GM12873 (cell line): ENCODE measurements at regions not wholly inside any gene's neighbourhood (a gene's known extent, or its start where the extent isn't known, plus 50 kb on each side); places are given as distances from the start of the nearest gene placed in this dataset.

Source experiments
- CTCF ChIP-seq: IDR thresholded peaks from 2 replicates; pipeline ENCODE4 v1.5.1; 2012; ENCODE audit warnings: low read depth, mild to moderate bottlenecking, moderate library complexity, low read length, control low read depth; ENCODE audit not compliant: insufficient read depth; ENCODE audit errors: missing control alignments

- TF ChIP-seq CTCF = no peak
These were observed 352.5 kb downstream of the MAFB start for GRCh38 chr20:40336533-40336932.

GRCh38 chr20:40335901-40336351 is 353.1 kb downstream of the MAFB start:
- no peak for TF ChIP-seq CTCF

- no peak for TF ChIP-seq CTCF
These were observed 353.6 kb downstream of the MAFB start for GRCh38 chr20:40335437-40335836.

- no peak for TF ChIP-seq CTCF
These were observed 355.4 kb downstream of the MAFB start for GRCh38 chr20:40333591-40333990.

GRCh38 chr20:40331807-40332560 is 357.1 kb downstream of the MAFB start:
- TF ChIP-seq CTCF = no peak

- TF ChIP-seq CTCF = no peak
These were observed 357.8 kb downstream of the MAFB start for GRCh38 chr20:40331249-40331648.

GRCh38 chr20:40329321-40329720 is 359.7 kb downstream of the MAFB start:
- no peak for TF ChIP-seq CTCF
